Astrocyte of the spinal cord (primary cell): ENCODE measurements at regions not wholly inside any gene's neighbourhood (a gene's known extent, or its start where the extent isn't known, plus 50 kb on each side); places are given as distances from the start of the nearest gene placed in this dataset.

ENCODE experiments used
- DNase-seq: peaks from one replicate; pipeline ENCODE4 v3.0.0; 2011; ENCODE audit warnings: low read depth, low spot score
- H3K4me3 ChIP-seq: 2 replicates; pipeline ENCODE4 v1.5.1; 2011; ENCODE audit warnings: low read depth, mild to moderate bottlenecking, low read length, moderate library complexity
- in situ Hi-C: cut with HindIII; loops from 2 replicates; pipeline ENCODE4 v1.10.0; 2017; ENCODE audit warnings: low sequenced_read_pairs
- TF ChIP-seq, protein P1 (sequence below): IDR thresholded peaks from 2 replicates; pipeline ENCODE4 v1.5.1; 2012; ENCODE audit warnings: low read depth, mild to moderate bottlenecking, low read length, inconsistent platforms

DNA sequence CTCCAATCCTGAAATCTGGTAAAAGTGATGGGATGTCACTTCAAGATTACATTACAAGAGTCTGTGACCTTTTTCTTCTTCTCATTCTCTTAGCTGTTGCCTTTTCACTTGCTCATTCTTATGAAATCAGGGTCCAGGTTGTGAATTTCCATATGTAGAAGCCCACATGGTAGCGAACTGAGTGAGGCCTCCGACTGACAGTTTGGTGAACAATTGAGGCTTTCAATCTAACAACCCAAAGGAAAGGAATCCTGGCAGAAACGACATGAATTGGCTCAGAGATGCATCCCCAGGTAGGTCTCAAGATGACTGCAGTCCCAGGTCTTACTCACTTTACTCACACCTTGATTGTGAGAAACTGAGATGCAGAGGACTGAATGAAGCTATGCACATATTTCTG is 203.4 kb upstream of the FAT4 start:
- in situ Hi-C loops = no loop called here
- TF ChIP-seq, protein P1, sequence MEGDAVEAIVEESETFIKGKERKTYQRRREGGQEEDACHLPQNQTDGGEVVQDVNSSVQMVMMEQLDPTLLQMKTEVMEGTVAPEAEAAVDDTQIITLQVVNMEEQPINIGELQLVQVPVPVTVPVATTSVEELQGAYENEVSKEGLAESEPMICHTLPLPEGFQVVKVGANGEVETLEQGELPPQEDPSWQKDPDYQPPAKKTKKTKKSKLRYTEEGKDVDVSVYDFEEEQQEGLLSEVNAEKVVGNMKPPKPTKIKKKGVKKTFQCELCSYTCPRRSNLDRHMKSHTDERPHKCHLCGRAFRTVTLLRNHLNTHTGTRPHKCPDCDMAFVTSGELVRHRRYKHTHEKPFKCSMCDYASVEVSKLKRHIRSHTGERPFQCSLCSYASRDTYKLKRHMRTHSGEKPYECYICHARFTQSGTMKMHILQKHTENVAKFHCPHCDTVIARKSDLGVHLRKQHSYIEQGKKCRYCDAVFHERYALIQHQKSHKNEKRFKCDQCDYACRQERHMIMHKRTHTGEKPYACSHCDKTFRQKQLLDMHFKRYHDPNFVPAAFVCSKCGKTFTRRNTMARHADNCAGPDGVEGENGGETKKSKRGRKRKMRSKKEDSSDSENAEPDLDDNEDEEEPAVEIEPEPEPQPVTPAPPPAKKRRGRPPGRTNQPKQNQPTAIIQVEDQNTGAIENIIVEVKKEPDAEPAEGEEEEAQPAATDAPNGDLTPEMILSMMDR = no peak
- no peak overlapping the region for H3K4me3 ChIP-seq
- DNase-seq = no peak

DNA sequence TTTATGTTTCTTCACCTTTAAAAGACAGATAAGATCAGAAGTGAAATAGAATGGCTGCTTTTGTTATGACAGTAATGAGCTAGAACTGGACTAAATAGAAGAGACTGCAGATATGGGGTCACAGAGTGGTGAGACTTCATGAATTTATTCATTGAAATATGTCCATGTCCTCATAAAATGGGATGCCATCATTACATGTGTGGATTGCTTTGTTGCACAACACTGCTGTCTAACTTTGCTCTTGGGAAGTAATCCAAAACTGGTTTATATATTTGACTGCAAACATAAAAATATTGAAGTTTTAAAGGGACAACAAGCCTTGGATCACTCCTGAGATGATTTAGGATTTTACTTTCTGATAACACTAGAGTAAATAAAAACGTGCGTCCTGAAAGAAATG is 209.2 kb upstream of the FAT4 start:
- H3K4me3 ChIP-seq = no peak overlapping the region
- TF ChIP-seq, protein P1 = no peak
- no peak for DNase-seq
- in situ Hi-C loops = no loop called here

GRCh38 chr4:125104616-125105015 is 210.1 kb upstream of the FAT4 start:
- H3K4me3 ChIP-seq = no peak overlapping the region
- DNase-seq = peak; percentile 72
- in situ Hi-C loops = no loop called here
- TF ChIP-seq, protein P1 = no peak

DNA sequence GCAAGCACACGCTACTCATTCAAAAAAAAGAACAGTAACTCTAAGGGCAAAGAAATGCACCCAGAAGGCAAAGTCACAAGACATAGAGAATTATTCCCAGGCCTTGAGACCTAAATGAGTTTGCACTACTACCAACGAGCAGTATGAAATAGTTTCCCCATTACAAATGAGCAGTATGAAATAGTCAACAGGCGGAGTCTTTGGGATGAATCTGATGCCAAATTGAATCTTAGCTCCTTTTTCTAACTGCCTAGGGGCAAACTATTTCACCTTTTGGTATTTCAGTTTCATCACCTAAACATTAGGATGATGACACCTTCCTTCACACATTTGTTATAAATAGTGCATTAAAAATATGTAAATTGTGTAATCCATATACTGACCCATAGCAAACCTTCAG is 213.0 kb upstream of the FAT4 start:
- H3K4me3 ChIP-seq = no peak overlapping the region
- TF ChIP-seq, protein P1 = no peak
- in situ Hi-C loops = no loop called here
- no peak for DNase-seq

GRCh38 chr4:125097729-125098128 is 217.0 kb upstream of the FAT4 start:
- no peak for DNase-seq
- in situ Hi-C loops = no loop called here
- TF ChIP-seq, protein P1 = no peak
- H3K4me3 ChIP-seq = no peak overlapping the region

- in situ Hi-C loops = no loop called here
- no peak overlapping the region for H3K4me3 ChIP-seq
- TF ChIP-seq, protein P1 = no peak
- DNase-seq = no peak
Observed at GRCh38 chr4:125096662-125097061, 218.1 kb upstream of the FAT4 start.

DNA sequence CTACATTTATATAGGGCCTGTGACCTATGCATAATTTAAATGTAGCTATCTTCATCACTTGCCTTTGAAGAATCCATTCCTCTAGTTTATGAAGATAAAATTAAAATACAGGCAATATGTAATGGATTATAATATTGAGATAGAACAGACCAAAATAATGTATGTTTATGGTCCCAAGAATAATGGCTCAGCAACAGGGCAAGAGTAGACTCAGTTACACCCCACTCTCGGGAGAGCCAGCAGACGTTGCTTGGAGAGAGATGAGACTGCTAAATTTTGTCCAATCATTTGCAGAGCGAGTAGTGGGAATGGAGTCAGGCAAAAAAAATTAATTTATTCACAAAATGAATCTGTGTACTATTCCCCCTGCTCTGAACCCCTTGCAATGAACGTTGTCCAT is 223.2 kb upstream of the FAT4 start:
- no peak overlapping the region for H3K4me3 ChIP-seq
- no peak for DNase-seq
- TF ChIP-seq, protein P1 = no peak
- in situ Hi-C loops = no loop called here
